ENCODE measurements at regions not wholly inside any gene's neighbourhood (a gene's known extent, or its start where the extent isn't known, plus 50 kb on each side); places are given as distances from the start of the nearest gene placed in this dataset.
A peak's percentile ranks its signal among the peaks of the same experiment; 100 is the strongest.

DNA sequence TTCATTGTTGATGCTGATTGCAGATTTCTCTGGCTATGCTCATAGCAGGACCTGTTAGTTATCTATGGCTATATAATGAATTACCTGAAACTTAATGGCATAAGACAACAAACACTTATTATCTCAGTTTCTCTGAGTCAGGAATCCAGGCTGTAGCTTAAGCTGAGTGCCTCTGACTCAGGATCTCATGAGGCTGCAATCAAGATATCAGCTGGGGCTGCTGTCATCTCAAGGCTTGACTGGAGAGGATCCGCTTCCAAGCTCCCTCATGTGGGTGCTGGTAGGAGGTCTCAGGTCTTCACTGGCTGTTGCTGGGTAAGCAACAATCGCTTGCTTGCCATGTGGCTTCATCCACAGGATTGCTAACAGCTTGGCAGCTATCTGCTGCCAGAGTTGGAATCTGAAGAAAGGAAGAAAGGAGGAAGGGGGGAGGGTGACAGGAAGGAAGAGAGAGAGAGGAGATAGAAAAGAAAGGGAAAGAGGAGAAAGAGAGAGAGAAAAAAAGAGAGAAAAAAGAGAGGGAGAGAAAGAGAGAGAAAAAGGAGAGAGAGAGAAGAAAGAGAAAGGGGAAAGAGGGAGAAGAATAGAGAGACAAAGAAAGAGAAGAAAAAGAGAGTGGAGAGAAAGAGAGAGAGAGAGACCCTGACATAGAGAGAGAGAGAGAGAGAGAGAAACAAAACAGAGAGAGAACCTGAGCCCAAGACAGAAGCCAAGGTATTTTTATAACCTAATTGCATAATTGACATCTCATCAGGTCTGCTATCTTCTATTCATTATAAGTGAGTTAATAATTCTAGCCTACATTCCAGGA lies 579.0 kb upstream of the BTBD3 start:
- TF ChIP-seq, protein P1, sequence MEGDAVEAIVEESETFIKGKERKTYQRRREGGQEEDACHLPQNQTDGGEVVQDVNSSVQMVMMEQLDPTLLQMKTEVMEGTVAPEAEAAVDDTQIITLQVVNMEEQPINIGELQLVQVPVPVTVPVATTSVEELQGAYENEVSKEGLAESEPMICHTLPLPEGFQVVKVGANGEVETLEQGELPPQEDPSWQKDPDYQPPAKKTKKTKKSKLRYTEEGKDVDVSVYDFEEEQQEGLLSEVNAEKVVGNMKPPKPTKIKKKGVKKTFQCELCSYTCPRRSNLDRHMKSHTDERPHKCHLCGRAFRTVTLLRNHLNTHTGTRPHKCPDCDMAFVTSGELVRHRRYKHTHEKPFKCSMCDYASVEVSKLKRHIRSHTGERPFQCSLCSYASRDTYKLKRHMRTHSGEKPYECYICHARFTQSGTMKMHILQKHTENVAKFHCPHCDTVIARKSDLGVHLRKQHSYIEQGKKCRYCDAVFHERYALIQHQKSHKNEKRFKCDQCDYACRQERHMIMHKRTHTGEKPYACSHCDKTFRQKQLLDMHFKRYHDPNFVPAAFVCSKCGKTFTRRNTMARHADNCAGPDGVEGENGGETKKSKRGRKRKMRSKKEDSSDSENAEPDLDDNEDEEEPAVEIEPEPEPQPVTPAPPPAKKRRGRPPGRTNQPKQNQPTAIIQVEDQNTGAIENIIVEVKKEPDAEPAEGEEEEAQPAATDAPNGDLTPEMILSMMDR (IDR thresholded peaks at IDR 0.05; ENCODE audit: insufficient read depth, low read length) = no peak
- no peak overlapping the region for H3K4me3 ChIP-seq (ENCODE audit: low read depth, low read length)
- peak; percentile 24 for DNase-seq (ENCODE audit: low read depth)

GRCh38 chr20:11344939-11345338 lies 572.8 kb upstream of the BTBD3 start:
- DNase-seq (ENCODE audit: low read depth) = no peak
- H3K4me3 ChIP-seq (ENCODE audit: low read depth, low read length) = no peak overlapping the region
- TF ChIP-seq, protein P1 (IDR thresholded peaks at IDR 0.05; ENCODE audit: insufficient read depth, low read length) = no peak

GRCh38 chr20:11347738-11348137 lies 570.0 kb upstream of the BTBD3 start:
- H3K4me3 ChIP-seq (ENCODE audit: low read depth, low read length) = no peak overlapping the region
- DNase-seq (ENCODE audit: low read depth) = no peak
- TF ChIP-seq, protein P1 (IDR thresholded peaks at IDR 0.05; ENCODE audit: insufficient read depth, low read length) = no peak

DNA sequence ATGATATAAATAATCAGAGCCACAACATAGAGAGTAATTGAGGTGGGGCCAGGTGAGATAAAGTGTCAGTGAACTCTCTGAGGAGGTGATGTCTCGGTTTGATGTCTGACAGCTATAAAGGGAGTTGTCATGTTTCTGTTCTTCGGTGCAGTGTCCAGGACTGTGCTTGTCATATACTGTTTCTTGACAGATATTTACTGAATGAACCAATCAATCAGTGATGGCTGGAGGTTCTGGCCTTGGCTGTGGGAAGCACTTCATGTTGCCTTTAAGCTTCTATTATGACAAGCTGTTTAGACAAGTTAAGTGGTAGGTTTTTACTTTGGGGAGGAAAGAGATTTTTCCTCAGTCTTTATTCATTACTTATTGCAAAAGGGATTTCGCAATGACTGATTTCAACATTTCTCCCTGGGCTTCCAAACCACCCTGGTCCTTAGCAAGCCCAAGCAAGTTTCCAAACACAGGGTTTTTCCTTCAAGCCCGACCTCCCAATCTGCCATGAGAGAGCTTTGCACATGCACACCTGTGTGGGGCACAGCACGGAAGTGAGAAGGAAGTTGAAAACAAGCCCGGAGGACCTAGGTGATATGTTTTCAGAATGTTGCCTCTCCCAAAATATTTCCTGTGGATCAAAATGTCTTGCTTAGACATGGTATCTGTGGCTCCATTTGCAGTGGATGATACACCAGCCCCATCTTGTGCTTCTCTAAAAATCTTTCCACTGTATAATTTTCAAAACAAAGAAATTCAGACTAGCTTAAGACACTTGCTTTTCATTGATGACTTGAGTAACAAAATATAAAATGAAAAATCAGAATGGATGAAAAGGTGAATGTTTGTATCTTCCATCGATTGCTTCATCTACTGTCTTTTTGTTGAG lies 567.3 kb upstream of the BTBD3 start:
- no peak overlapping the region for H3K4me3 ChIP-seq (ENCODE audit: low read depth, low read length)
- DNase-seq (ENCODE audit: low read depth) = peak; percentile 86
- TF ChIP-seq, protein P1 (IDR thresholded peaks at IDR 0.05; ENCODE audit: insufficient read depth, low read length) = no peak

- DNase-seq (ENCODE audit: low read depth) = no peak
- TF ChIP-seq, protein P1 (IDR thresholded peaks at IDR 0.05; ENCODE audit: insufficient read depth, low read length) = no peak
- H3K4me3 ChIP-seq (ENCODE audit: low read depth, low read length) = no peak overlapping the region
Observed at GRCh38 chr20:11352041-11352440, 565.7 kb upstream of the BTBD3 start.

GRCh38 chr20:11354846-11355245 lies 562.8 kb upstream of the BTBD3 start:
- H3K4me3 ChIP-seq (ENCODE audit: low read depth, low read length) = no peak overlapping the region
- DNase-seq (ENCODE audit: low read depth) = no peak
- TF ChIP-seq, protein P1 (IDR thresholded peaks at IDR 0.05; ENCODE audit: insufficient read depth, low read length) = no peak

Data from fibroblast of the aortic adventitia (primary cell).